Right atrium auricular region (tissue), 2 donors: ENCODE measurements at regions not wholly inside any gene's neighbourhood (a gene's known extent, or its start where the extent isn't known, plus 50 kb on each side); places are given as distances from the start of the nearest gene placed in this dataset.

Experiments
- DNase-seq: peaks from one replicate; pipeline ENCODE4 v3.0.0-alpha.2; 2019; ENCODE audit warnings: low spot score
- H3K27ac ChIP-seq, 2 donors: fragments of 200-600 bp; sonication (generic); 1 replicate in 1 of 2; 2 replicates in 1 of 2; pipeline ENCODE4 v1.5.1; 2016 to 2019
- H3K27me3 ChIP-seq, 2 donors: fragments of 200-600 bp; sonication (generic); one replicate each; pipeline versions ENCODE4 v1.5.1 to v1.6.0; 2017 to 2019
- H3K36me3 ChIP-seq: fragments of 200-600 bp; sonication (generic); one replicate; pipeline ENCODE4 v1.5.1; 2016
- H3K4me1 ChIP-seq, 2 donors: fragments of 200-600 bp; sonication (generic); one replicate each; pipeline versions ENCODE4 v1.5.1 to v1.6.0; 2017 to 2019
- H3K4me3 ChIP-seq, 2 donors: fragments of 200-600 bp; sonication (generic); 1 replicate in 1 of 2; 2 replicates in 1 of 2; pipeline ENCODE4 v1.5.1; 2017 to 2019; ENCODE audit warnings: mild to moderate bottlenecking in 1 of 2, moderate library complexity in 1 of 2
- H3K9me3 ChIP-seq, 2 donors: fragments of 200-600 bp; sonication (generic); one replicate each; pipeline ENCODE4 v1.5.1; 2019
- TF ChIP-seq, protein P1 (sequence below), 2 donors: fragments of 200-600 bp; sonication (generic); IDR thresholded peaks; one replicate each; pipeline ENCODE4 v1.5.1; 2019; ENCODE audit warnings: antibody characterized with exemption in 2 of 2

DNA sequence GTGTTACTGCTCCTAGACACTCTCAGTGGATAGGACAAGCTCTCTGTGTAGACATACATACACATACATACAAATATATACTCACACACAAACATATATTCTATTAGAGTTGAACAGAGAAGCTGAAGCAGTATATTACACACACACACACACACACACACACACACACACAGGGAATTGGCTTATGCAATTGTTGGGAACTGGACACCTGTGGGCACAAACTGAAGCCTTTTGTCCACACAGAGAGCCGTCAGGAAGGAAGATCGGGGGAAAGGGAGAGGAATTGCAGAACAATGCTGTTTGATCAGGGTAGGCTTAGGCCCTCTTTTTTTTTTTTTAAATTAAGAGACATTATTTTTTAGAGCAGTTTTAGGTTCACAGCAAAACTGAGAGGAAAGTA lies 180.7 kb upstream of the DDHD1 start:
- Histone ChIP-seq H3K27ac (no peak overlapping the region), H3K4me3 (no peak overlapping the region), H3K9me3 (no peaks in the 10 kb centered on the region), H3K36me3 (no peaks in the 10 kb centered on the region), H3K4me1 (no peaks in the 10 kb centered on the region), H3K27me3 (no peaks in the 10 kb centered on the region)
- TF ChIP-seq, protein P1, sequence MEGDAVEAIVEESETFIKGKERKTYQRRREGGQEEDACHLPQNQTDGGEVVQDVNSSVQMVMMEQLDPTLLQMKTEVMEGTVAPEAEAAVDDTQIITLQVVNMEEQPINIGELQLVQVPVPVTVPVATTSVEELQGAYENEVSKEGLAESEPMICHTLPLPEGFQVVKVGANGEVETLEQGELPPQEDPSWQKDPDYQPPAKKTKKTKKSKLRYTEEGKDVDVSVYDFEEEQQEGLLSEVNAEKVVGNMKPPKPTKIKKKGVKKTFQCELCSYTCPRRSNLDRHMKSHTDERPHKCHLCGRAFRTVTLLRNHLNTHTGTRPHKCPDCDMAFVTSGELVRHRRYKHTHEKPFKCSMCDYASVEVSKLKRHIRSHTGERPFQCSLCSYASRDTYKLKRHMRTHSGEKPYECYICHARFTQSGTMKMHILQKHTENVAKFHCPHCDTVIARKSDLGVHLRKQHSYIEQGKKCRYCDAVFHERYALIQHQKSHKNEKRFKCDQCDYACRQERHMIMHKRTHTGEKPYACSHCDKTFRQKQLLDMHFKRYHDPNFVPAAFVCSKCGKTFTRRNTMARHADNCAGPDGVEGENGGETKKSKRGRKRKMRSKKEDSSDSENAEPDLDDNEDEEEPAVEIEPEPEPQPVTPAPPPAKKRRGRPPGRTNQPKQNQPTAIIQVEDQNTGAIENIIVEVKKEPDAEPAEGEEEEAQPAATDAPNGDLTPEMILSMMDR (IDR thresholded peaks at IDR 0.05), result no peak
- no peak for DNase-seq

DNA sequence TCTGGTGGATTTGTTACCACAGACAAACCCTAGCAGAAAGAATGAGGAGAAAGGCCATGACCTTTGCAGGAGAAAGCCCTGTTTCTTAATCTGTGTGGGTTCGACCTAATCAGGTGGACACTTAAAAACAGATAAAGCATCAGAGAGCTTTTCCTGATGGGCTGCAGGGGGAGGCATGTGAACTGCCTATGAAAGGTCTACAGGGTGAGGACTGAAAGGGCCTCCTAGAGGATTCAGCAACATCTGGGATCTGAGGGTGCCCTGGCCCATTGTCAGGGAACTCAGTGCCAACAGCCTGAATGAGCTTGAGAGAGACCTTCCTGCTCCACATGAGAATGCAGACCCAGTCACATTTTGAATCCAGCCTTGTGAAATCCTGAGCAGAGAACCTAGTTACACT lies 178.8 kb upstream of the DDHD1 start:
- Histone ChIP-seq H3K4me3 (no peak overlapping the region), H3K36me3 (no peaks in the 10 kb centered on the region), H3K4me1 (peaks cover 0 to 6% of the 10 kb centered on the region in 2 donors), H3K27ac (no peak overlapping the region), H3K27me3 (no peaks in the 10 kb centered on the region), H3K9me3 (no peaks in the 10 kb centered on the region)
- DNase-seq, result no peak
- TF ChIP-seq, protein P1 (IDR thresholded peaks at IDR 0.05), result no peak

DNA sequence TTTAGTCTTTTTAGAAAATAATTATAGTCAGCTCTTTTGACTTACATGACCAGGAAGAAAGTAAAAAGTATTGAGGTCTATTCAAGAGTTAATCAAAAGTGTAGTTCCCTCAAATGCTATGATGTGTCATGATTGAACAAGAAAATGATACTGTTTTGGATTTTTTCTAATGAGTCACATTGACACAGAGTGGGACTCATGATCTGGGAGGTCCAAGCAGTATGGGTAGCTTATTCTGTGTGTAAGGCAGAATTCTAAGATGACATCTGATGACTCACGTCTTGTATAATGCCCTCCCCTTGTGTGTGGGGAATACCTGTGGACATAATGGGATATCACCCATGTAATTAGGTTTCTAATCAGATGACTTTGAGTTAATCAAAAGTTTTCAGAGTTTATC lies 178.1 kb upstream of the DDHD1 start:
- Histone ChIP-seq H3K27ac (no peak overlapping the region), H3K4me1 (peaks cover 0 to 6% of the 10 kb centered on the region in 2 donors), H3K36me3 (no peaks in the 10 kb centered on the region), H3K27me3 (no peaks in the 10 kb centered on the region), H3K9me3 (no peaks in the 10 kb centered on the region), H3K4me3 (no peak overlapping the region)
- no peak for DNase-seq
- TF ChIP-seq, protein P1 (IDR thresholded peaks at IDR 0.05), result no peak

DNA sequence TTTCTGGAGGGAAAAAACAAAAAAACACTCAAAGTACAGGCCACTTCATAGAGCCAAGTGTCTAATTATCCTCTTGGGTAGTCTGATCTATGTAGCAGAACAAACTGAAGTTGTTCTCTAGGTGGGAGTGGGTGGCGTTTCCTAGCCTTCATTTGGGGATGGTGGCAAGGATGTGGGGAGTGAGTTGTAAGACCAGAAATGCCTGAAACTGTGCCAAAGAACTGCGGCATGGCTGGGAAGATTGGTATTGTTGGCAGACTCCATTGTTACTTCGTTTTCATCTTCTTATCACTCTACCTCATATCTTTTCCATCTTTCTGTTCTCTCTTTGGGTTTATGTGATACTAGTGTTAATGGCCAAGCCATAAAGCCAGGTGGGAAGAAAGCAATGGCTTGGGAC lies 177.3 kb upstream of the DDHD1 start:
- Histone ChIP-seq H3K4me1 (peaks cover 0 to 6% of the 10 kb centered on the region in 2 donors), H3K4me3 (no peak overlapping the region), H3K36me3 (no peaks in the 10 kb centered on the region), H3K27me3 (no peaks in the 10 kb centered on the region), H3K9me3 (no peaks in the 10 kb centered on the region), H3K27ac (no peak overlapping the region)
- no peak for DNase-seq
- TF ChIP-seq, protein P1 (IDR thresholded peaks at IDR 0.05), result no peak

DNA sequence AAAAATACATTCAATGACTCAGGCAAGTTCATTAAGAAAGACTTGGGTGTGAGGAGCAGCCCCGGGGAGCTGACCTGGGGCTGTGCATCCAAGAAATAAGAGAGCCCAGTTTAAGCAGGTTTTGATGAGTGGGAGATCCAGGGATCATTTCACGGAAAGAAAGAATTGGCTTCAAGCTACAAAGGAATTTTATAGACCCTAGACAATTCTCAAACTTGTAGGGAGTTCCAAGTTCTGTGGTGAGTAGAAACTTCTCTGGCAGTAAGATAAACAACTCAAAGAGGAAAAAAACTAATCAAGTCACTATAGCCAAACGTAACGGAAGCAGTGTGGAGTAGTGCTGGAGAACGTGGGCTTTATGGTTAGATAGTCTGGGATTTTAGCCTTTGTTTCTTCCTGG lies 175.7 kb upstream of the DDHD1 start:
- no peak overlapping the region for H3K27ac ChIP-seq

DNA sequence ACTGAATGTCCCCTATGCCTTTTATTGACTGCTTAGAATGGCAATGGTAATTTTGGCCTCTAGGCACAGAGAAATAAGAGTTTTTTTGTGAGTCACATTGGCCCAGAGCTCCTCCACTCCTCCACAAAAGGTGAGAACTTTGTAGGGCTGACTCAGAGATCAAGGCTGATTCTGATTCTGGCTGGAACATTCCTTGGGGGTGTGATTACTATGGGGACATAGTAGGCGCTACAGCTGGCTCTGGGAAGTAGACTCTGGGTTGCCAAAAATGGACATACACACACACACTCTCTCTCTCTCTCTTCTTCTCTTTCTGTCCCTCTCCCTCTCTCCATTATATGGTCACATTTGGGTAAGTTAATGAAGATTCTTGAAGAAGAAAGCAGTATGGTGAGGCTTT lies 174.6 kb upstream of the DDHD1 start:
- Histone ChIP-seq H3K4me3 (no peak overlapping the region), H3K4me1 (peaks cover 0 to 6% of the 10 kb centered on the region in 2 donors), H3K9me3 (no peaks in the 10 kb centered on the region), H3K36me3 (no peaks in the 10 kb centered on the region), H3K27me3 (no peaks in the 10 kb centered on the region), H3K27ac (peak overlapping the region in 1 of 2 donors; percentile 8)
- TF ChIP-seq, protein P1 (IDR thresholded peaks at IDR 0.05), result no peak
- DNase-seq, result no peak

More for the DNA sequence above, 175.7 kb upstream of the DDHD1 start:
- Histone ChIP-seq H3K36me3 (no peaks in the 10 kb centered on the region), H3K4me3 (no peak overlapping the region), H3K9me3 (no peaks in the 10 kb centered on the region), H3K4me1 (peaks cover 0 to 6% of the 10 kb centered on the region in 2 donors), H3K27me3 (no peaks in the 10 kb centered on the region)
- DNase-seq, result no peak
- TF ChIP-seq, protein P1 (IDR thresholded peaks at IDR 0.05), result no peak
